Activated T-helper 2 cell treated with anti-CD3 and anti-CD28 coated beads, Interferon-gamma antibody, Interleukin-2, Interleukin-4, amounts not matched to agents 10 μg/mL and 5 μg/mL and 100 μg/mL, durations not matched to agents 14 hours and 24 hours and 36 hours (primary cell): ENCODE measurements at regions not wholly inside any gene's neighbourhood (a gene's known extent, or its start where the extent isn't known, plus 50 kb on each side); places are given as distances from the start of the nearest gene placed in this dataset.

ENCODE experiments used
- DNase-seq: peaks from one replicate; pipeline ENCODE4 v3.0.0; 2021; ENCODE audit warnings: low spot score
- H3K27ac Mint-ChIP-seq: one replicate; pipeline ENCODE4 v1.8.0; 2021; ENCODE audit warnings: mixed read lengths
- H3K27me3 Mint-ChIP-seq: one replicate; pipeline ENCODE4 v1.8.0; 2021; ENCODE audit warnings: low read depth, mixed read lengths
- H3K36me3 Mint-ChIP-seq: one replicate; pipeline ENCODE4 v1.8.0; 2021; ENCODE audit warnings: low read depth, mixed read lengths
- H3K4me1 Mint-ChIP-seq: one replicate; pipeline ENCODE4 v1.8.0; 2021; ENCODE audit warnings: low read depth, mixed read lengths
- H3K4me3 Mint-ChIP-seq: one replicate; pipeline ENCODE4 v1.8.0; 2021; ENCODE audit warnings: low read depth, mild to moderate bottlenecking, moderate library complexity, mixed read lengths
- H3K9me3 Mint-ChIP-seq: one replicate; pipeline ENCODE4 v1.8.0; 2021; ENCODE audit warnings: mixed read lengths
- intact Hi-C: fragments of 100-400 bp; cut with micrococcal nuclease; formaldehyde crosslinking; loops from one replicate; pipeline ENCODE4 v1.15.1; 2023

- intact Hi-C loops = no loop called here
- no peak for DNase-seq
- Mint-ChIP-seq H3K36me3 (no peaks in the 10 kb centered on the region), H3K4me1 (no peaks in the 10 kb centered on the region), H3K27me3 (no peaks in the 10 kb centered on the region), H3K27ac (no peak overlapping the region), H3K9me3 (peaks cover 44% of the 10 kb centered on the region), H3K4me3 (no peak overlapping the region)
Measured at GRCh38 chr2:122929347-122929746, 1095.7 kb upstream of the CNTNAP5 start.

- intact Hi-C loops = no loop called here
- Mint-ChIP-seq H3K4me1 (no peaks in the 10 kb centered on the region), H3K27me3 (no peaks in the 10 kb centered on the region), H3K9me3 (peaks cover 21% of the 10 kb centered on the region), H3K36me3 (no peaks in the 10 kb centered on the region), H3K27ac (no peak overlapping the region), H3K4me3 (no peak overlapping the region)
- DNase-seq = no peak
Measured at GRCh38 chr2:122935506-122935905, 1089.6 kb upstream of the CNTNAP5 start.

GRCh38 chr2:122939796-122940195 lies 1085.3 kb upstream of the CNTNAP5 start:
- H3K9me3 Mint-ChIP-seq = peaks cover 29% of the 10 kb centered on the region
- no peak overlapping the region for H3K4me3 Mint-ChIP-seq

GRCh38 chr2:122949523-122949922 lies 1075.6 kb upstream of the CNTNAP5 start:
- no peak for DNase-seq
- no peaks in the 10 kb centered on the region for H3K27me3 Mint-ChIP-seq
- H3K9me3 Mint-ChIP-seq = peaks cover 29% of the 10 kb centered on the region
- no peaks in the 10 kb centered on the region for H3K36me3 Mint-ChIP-seq
- intact Hi-C loops = no loop called here
- no peak overlapping the region for H3K4me3 Mint-ChIP-seq
- no peak overlapping the region for H3K27ac Mint-ChIP-seq
- H3K4me1 Mint-ChIP-seq = no peaks in the 10 kb centered on the region

More at GRCh38 chr2:122939796-122940195, 1085.3 kb upstream of the CNTNAP5 start:
- DNase-seq = no peak
- no peaks in the 10 kb centered on the region for H3K27me3 Mint-ChIP-seq
- intact Hi-C loops = no loop called here
- H3K36me3 Mint-ChIP-seq = no peaks in the 10 kb centered on the region
- no peaks in the 10 kb centered on the region for H3K4me1 Mint-ChIP-seq
- H3K27ac Mint-ChIP-seq = no peak overlapping the region

- Mint-ChIP-seq H3K36me3 (no peaks in the 10 kb centered on the region), H3K9me3 (peaks cover 17% of the 10 kb centered on the region), H3K27me3 (no peaks in the 10 kb centered on the region), H3K4me3 (no peak overlapping the region), H3K27ac (no peak overlapping the region), H3K4me1 (no peaks in the 10 kb centered on the region)
- DNase-seq = no peak
- intact Hi-C loops = no loop called here
Measured at GRCh38 chr2:122955776-122956175, 1069.3 kb upstream of the CNTNAP5 start.

GRCh38 chr2:122960759-122961641 lies 1064.1 kb upstream of the CNTNAP5 start:
- Mint-ChIP-seq H3K9me3 (peaks cover 14% of the 10 kb centered on the region), H3K36me3 (no peaks in the 10 kb centered on the region), H3K27me3 (no peaks in the 10 kb centered on the region), H3K4me3 (no peak overlapping the region), H3K4me1 (no peaks in the 10 kb centered on the region), H3K27ac (no peak overlapping the region)
- intact Hi-C loops = no loop called here
- no peak for DNase-seq

- Mint-ChIP-seq H3K9me3 (peaks cover 37% of the 10 kb centered on the region), H3K4me1 (no peaks in the 10 kb centered on the region), H3K4me3 (no peak overlapping the region), H3K27me3 (no peaks in the 10 kb centered on the region), H3K36me3 (no peaks in the 10 kb centered on the region), H3K27ac (no peak overlapping the region)
- no peak for DNase-seq
- intact Hi-C loops = no loop called here
Measured at GRCh38 chr2:122966461-122966860, 1058.6 kb upstream of the CNTNAP5 start.

GRCh38 chr2:122977580-122977979 lies 1047.5 kb upstream of the CNTNAP5 start:
- no peaks in the 10 kb centered on the region for H3K27me3 Mint-ChIP-seq
- H3K4me3 Mint-ChIP-seq = no peak overlapping the region
- intact Hi-C loops = no loop called here
- H3K4me1 Mint-ChIP-seq = no peaks in the 10 kb centered on the region
- H3K27ac Mint-ChIP-seq = no peak overlapping the region
- no peak for DNase-seq
- no peaks in the 10 kb centered on the region for H3K36me3 Mint-ChIP-seq
- peaks cover 29% of the 10 kb centered on the region for H3K9me3 Mint-ChIP-seq

- no peaks in the 10 kb centered on the region for H3K36me3 Mint-ChIP-seq
- DNase-seq = no peak
- H3K27me3 Mint-ChIP-seq = no peaks in the 10 kb centered on the region
- no peak overlapping the region for H3K27ac Mint-ChIP-seq
- no peak overlapping the region for H3K4me3 Mint-ChIP-seq
- intact Hi-C loops = no loop called here
- H3K4me1 Mint-ChIP-seq = no peaks in the 10 kb centered on the region
- peaks cover 37% of the 10 kb centered on the region for H3K9me3 Mint-ChIP-seq
Measured at GRCh38 chr2:122980671-122981070, 1044.4 kb upstream of the CNTNAP5 start.

GRCh38 chr2:122982936-122983335 lies 1042.2 kb upstream of the CNTNAP5 start:
- Mint-ChIP-seq H3K27me3 (no peaks in the 10 kb centered on the region), H3K9me3 (peaks cover 43% of the 10 kb centered on the region), H3K4me3 (no peak overlapping the region), H3K4me1 (no peaks in the 10 kb centered on the region), H3K27ac (no peak overlapping the region), H3K36me3 (no peaks in the 10 kb centered on the region)
- no peak for DNase-seq
- intact Hi-C loops = no loop called here

GRCh38 chr2:122988395-122989221 lies 1036.5 kb upstream of the CNTNAP5 start:
- no peaks in the 10 kb centered on the region for H3K27me3 Mint-ChIP-seq
- DNase-seq = no peak
- no peak overlapping the region for H3K27ac Mint-ChIP-seq
- intact Hi-C loops = no loop called here
- peaks cover 31% of the 10 kb centered on the region for H3K9me3 Mint-ChIP-seq
- H3K36me3 Mint-ChIP-seq = no peaks in the 10 kb centered on the region
- H3K4me3 Mint-ChIP-seq = no peak overlapping the region
- no peaks in the 10 kb centered on the region for H3K4me1 Mint-ChIP-seq

GRCh38 chr2:122993592-122993991 lies 1031.5 kb upstream of the CNTNAP5 start:
- Mint-ChIP-seq H3K27ac (no peak overlapping the region), H3K4me3 (no peak overlapping the region), H3K27me3 (no peaks in the 10 kb centered on the region), H3K4me1 (no peaks in the 10 kb centered on the region), H3K36me3 (no peaks in the 10 kb centered on the region), H3K9me3 (peaks cover 17% of the 10 kb centered on the region)
- intact Hi-C loops = no loop called here
- DNase-seq = no peak

GRCh38 chr2:122999258-122999657 lies 1025.8 kb upstream of the CNTNAP5 start:
- Mint-ChIP-seq H3K27ac (no peak overlapping the region), H3K36me3 (no peaks in the 10 kb centered on the region), H3K27me3 (no peaks in the 10 kb centered on the region), H3K9me3 (peaks cover 37% of the 10 kb centered on the region), H3K4me3 (no peak overlapping the region), H3K4me1 (no peaks in the 10 kb centered on the region)
- intact Hi-C loops = no loop called here
- no peak for DNase-seq
